ENCODE measurements at regions not wholly inside any gene's neighbourhood (a gene's known extent, or its start where the extent isn't known, plus 50 kb on each side); places are given as distances from the start of the nearest gene placed in this dataset.
"Not testable (repeated sequence)": the region's sequence is repeated elsewhere in the genome, so short reads cannot be mapped to it uniquely, and the experiment has no call there.

GRCh38 chr13:84784443-84785153, 902.3 kb upstream of the SLITRK1 start:
- H3K4me1 ChIP-seq: no peaks in the 10 kb centered on the region
- DNase-seq: no peak
- no peak overlapping the region for H3K4me3 ChIP-seq (replicated peaks in 1 of 3)
- H3K36me3 ChIP-seq: no peaks in the 10 kb centered on the region
- intact Hi-C loops (cut with DNase I): no loop called here
- H3K9me3 ChIP-seq: no peaks in the 10 kb centered on the region
- TF ChIP-seq CTCF (IDR thresholded peaks at IDR 0.05) (no peak), POLR2A (IDR thresholded peaks at IDR 0.05) (no peak)
- H3K27ac ChIP-seq: no peak overlapping the region
- no peaks in the 10 kb centered on the region for H3K27me3 ChIP-seq
- 87 to 89% methylated on average over 1 of the region's 1 CpG for WGBS, 2 donors

GRCh38 chr13:84777316-84777715, 895.0 kb upstream of the SLITRK1 start:
- Histone ChIP-seq H3K4me1 (no peaks in the 10 kb centered on the region), H3K27me3 (no peaks in the 10 kb centered on the region), H3K4me3 (replicated peaks in 1 of 3) (no peak overlapping the region), H3K27ac (no peak overlapping the region), H3K36me3 (no peaks in the 10 kb centered on the region), H3K9me3 (no peaks in the 10 kb centered on the region)
- intact Hi-C loops (cut with DNase I): no loop called here
- no peak for DNase-seq
- no peak for TF ChIP-seq CTCF (IDR thresholded peaks at IDR 0.05)
- TF ChIP-seq POLR2A (IDR thresholded peaks at IDR 0.05): no peak
- 67 to 89% methylated on average over 4 of the region's 4 CpGs for WGBS, 2 donors

- Histone ChIP-seq H3K4me3 (replicated peaks in 1 of 3) (no peak overlapping the region), H3K4me1 (no peaks in the 10 kb centered on the region), H3K27me3 (no peaks in the 10 kb centered on the region), H3K27ac (no peak overlapping the region), H3K36me3 (no peaks in the 10 kb centered on the region), H3K9me3 (no peaks in the 10 kb centered on the region)
- DNase-seq: no peak
- 96 to 97% methylated on average over 2 of the region's 2 CpGs for WGBS, 2 donors
- TF ChIP-seq CTCF (IDR thresholded peaks at IDR 0.05) (no peak), POLR2A (IDR thresholded peaks at IDR 0.05) (no peak)
- intact Hi-C loops (cut with DNase I): no loop called here
Observed at GRCh38 chr13:84776593-84776992, 894.3 kb upstream of the SLITRK1 start.

- H3K27me3 ChIP-seq; H3K27ac ChIP-seq; H3K36me3 ChIP-seq; DNase-seq; H3K4me1 ChIP-seq; H3K9me3 ChIP-seq; intact Hi-C loops (cut with DNase I); H3K4me3 ChIP-seq (replicated peaks in 1 of 3): not testable (repeated sequence)
- 77 to 83% methylated on average over 9 of the region's 9 CpGs for WGBS, 2 donors
Observed at GRCh38 chr13:84775920-84776319, 893.6 kb upstream of the SLITRK1 start.

- Histone ChIP-seq H3K4me3 (replicated peaks in 1 of 3) (no peak overlapping the region), H3K9me3 (no peaks in the 10 kb centered on the region), H3K27me3 (no peaks in the 10 kb centered on the region), H3K27ac (no peak overlapping the region), H3K4me1 (no peaks in the 10 kb centered on the region), H3K36me3 (no peaks in the 10 kb centered on the region)
- WGBS, 2 donors: 78 to 81% methylated on average over 2 of the region's 2 CpGs
- no peak for DNase-seq
- TF ChIP-seq CTCF (IDR thresholded peaks at IDR 0.05): no peak
- no peak for TF ChIP-seq POLR2A (IDR thresholded peaks at IDR 0.05)
- intact Hi-C loops (cut with DNase I): no loop called here
Observed at GRCh38 chr13:84774111-84774510, 891.8 kb upstream of the SLITRK1 start.
